SU-DHL-6 (cell line): ENCODE measurements at regions not wholly inside any gene's neighbourhood (a gene's known extent, or its start where the extent isn't known, plus 50 kb on each side); places are given as distances from the start of the nearest gene placed in this dataset.

Experiments used
- H2AFZ ChIP-seq: fragments of 200-600 bp; sonication (generic); 2 replicates; pipeline ENCODE4 v1.6.1; 2014; ENCODE audit warnings: low read depth, mild to moderate bottlenecking, moderate library complexity, mixed read lengths, antibody characterized with exemption, low read length; ENCODE audit not compliant: severe bottlenecking
- H3F3A ChIP-seq: fragments of 200-600 bp; shearing (Covaris generic); 2 replicates; pipeline ENCODE4 v1.6.0; 2016; ENCODE audit warnings: antibody characterized with exemption, mild to moderate bottlenecking; ENCODE audit not compliant: insufficient read depth
- H3K27ac ChIP-seq: fragments of 200-600 bp; sonication (generic); 2 replicates; pipeline ENCODE4 v1.5.1; 2016; ENCODE audit warnings: low read depth, mild to moderate bottlenecking, low read length, moderate library complexity, mixed read lengths
- H3K27me3 ChIP-seq: fragments of 200-600 bp; sonication (generic), shearing (Covaris generic); 2 replicates; pipeline ENCODE4 v1.6.0; 2014; ENCODE audit warnings: mild to moderate bottlenecking, low read length
- H3K36me3 ChIP-seq: fragments of 200-600 bp; sonication (generic); 2 replicates; pipeline ENCODE4 v1.6.1; 2014; ENCODE audit warnings: mild to moderate bottlenecking, low read length, mixed read lengths
- H3K4me2 ChIP-seq: fragments of 300-600, 200-600 bp; shearing (Covaris generic), sonication (generic); 2 replicates; pipeline ENCODE4 v1.6.0; 2014; ENCODE audit warnings: low read length, low read depth, mild to moderate bottlenecking; ENCODE audit not compliant: poor library complexity, severe bottlenecking
- H3K4me3 ChIP-seq: fragments of 200-600 bp; sonication (generic); 2 replicates; pipeline ENCODE4 v1.5.1; 2014; ENCODE audit warnings: antibody characterized with exemption, low read length, mild to moderate bottlenecking, mixed read lengths; ENCODE audit not compliant: insufficient read depth, poor library complexity, severe bottlenecking
- H3K79me2 ChIP-seq: fragments of 200-600 bp; sonication (generic); 2 replicates; pipeline ENCODE4 v1.6.1; 2014; ENCODE audit warnings: mild to moderate bottlenecking, low read length, moderate library complexity; ENCODE audit not compliant: insufficient read depth
- H3K9ac ChIP-seq: fragments of 200-600 bp; sonication (generic); 2 replicates; pipeline ENCODE4 v1.7.0; 2014; ENCODE audit warnings: mild to moderate bottlenecking, low read length
- H3K9me2 ChIP-seq: fragments of 200-600 bp; sonication (generic); replicated peaks from 2 replicates; pipeline ENCODE4 v1.6.1; 2014; ENCODE audit warnings: low read length; ENCODE audit not compliant: insufficient read depth
- H3K9me3 ChIP-seq: fragments of 200-600 bp; sonication (generic); 2 replicates; pipeline ENCODE4 v1.6.1; 2014; ENCODE audit warnings: low read length, mixed read lengths; ENCODE audit not compliant: insufficient read depth
- H4K20me1 ChIP-seq: fragments of 200-600 bp; sonication (generic); 2 replicates; pipeline ENCODE4 v1.6.1; 2014; ENCODE audit warnings: low read depth, mild to moderate bottlenecking, antibody characterized with exemption, low read length, moderate library complexity, mixed read lengths
- EZH2phosphoT487 ChIP-seq: fragments of 200-600 bp; sonication (generic), shearing (Covaris generic); conservative IDR thresholded peaks from 2 replicates; pipeline ENCODE4 v1.6.1; 2018; ENCODE audit warnings: mild to moderate bottlenecking, antibody characterized with exemption, low read length, moderate library complexity, mixed read lengths
- TF ChIP-seq, protein P1 (sequence below): fragments of 200-600 bp; sonication (generic); IDR thresholded peaks from one replicate; pipeline ENCODE4 v1.5.1; 2017; ENCODE audit warnings: antibody characterized with exemption, mild to moderate bottlenecking, low read length, moderate library complexity; ENCODE audit not compliant: insufficient read depth, poor library complexity, severe bottlenecking

DNA sequence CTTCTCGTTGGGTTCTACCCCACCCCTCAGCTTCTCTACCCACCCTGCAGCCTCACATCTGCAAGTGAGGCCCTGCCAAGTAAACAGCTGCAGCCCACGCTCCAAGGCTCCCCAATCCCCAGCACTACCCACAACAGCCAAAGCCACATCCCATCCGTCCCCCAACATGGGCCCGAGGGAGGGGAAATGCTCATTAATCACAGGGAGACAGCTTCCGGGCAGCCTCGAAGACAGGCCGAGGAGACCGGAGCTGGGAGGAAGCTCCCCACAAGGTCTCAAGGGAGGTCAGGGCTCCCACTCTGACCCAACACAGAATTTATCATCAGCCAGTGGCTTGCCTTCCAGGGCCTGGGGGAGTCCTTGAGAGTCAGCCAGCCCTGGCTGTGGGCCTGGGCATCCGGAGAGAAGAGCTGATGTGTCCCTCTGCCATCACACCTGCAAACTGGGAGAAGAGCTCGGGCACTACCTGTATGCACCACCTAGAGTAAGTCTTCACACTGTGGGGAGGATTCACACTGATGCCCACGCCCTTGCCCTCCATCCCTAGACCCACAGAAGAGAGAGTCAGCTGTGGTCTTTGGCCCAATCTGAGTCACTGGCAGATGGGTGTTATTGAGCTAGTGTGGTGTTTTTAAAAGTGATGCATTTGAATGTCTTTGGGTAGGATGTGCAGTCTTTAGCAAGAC, 115.5 kb upstream of the ZMIZ1 start:
- H3K9me3 ChIP-seq = no peaks in the 10 kb centered on the region
- H3K4me3 ChIP-seq = no peak overlapping the region
- TF ChIP-seq, protein P1, sequence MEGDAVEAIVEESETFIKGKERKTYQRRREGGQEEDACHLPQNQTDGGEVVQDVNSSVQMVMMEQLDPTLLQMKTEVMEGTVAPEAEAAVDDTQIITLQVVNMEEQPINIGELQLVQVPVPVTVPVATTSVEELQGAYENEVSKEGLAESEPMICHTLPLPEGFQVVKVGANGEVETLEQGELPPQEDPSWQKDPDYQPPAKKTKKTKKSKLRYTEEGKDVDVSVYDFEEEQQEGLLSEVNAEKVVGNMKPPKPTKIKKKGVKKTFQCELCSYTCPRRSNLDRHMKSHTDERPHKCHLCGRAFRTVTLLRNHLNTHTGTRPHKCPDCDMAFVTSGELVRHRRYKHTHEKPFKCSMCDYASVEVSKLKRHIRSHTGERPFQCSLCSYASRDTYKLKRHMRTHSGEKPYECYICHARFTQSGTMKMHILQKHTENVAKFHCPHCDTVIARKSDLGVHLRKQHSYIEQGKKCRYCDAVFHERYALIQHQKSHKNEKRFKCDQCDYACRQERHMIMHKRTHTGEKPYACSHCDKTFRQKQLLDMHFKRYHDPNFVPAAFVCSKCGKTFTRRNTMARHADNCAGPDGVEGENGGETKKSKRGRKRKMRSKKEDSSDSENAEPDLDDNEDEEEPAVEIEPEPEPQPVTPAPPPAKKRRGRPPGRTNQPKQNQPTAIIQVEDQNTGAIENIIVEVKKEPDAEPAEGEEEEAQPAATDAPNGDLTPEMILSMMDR = no peak
- TF ChIP-seq EZH2phosphoT487 = no peak
- no peak overlapping the region for H3K9ac ChIP-seq
- H2AFZ ChIP-seq = no peak overlapping the region
- no peak overlapping the region for H3K27ac ChIP-seq
- H3K4me2 ChIP-seq = no peak overlapping the region
- no peaks in the 10 kb centered on the region for H3K79me2 ChIP-seq
- H3F3A ChIP-seq = no peaks in the 10 kb centered on the region
- no peaks in the 10 kb centered on the region for H3K36me3 ChIP-seq
- no peaks in the 10 kb centered on the region for H4K20me1 ChIP-seq
- H3K9me2 ChIP-seq = no peaks in the 10 kb centered on the region
- no peaks in the 10 kb centered on the region for H3K27me3 ChIP-seq

DNA sequence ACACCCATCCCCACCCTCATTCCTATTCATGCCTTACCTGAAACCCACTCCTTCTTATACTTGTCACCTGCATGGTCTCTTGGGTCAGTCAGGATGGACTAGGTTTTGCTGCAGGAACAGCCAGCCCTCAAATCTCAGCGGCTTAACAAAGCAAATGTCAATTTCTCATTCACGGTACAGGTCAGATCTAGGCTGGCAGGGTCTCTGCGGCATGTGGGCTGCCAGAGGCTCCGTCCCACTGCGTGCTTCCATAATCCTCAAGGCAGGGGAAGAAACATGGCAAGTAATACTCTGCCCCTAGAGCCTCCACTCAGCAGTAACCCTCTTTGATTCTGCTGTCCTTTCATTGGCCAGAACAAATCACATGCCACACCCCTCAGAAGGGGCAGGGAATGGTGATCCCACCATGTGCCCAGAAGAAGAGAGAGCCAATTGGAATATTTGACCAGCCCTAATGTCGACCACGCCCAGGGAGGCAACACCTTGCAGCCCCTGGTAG, 114.9 kb upstream of the ZMIZ1 start:
- no peaks in the 10 kb centered on the region for H4K20me1 ChIP-seq
- no peaks in the 10 kb centered on the region for H3K36me3 ChIP-seq
- no peak overlapping the region for H2AFZ ChIP-seq
- H3F3A ChIP-seq = no peaks in the 10 kb centered on the region
- TF ChIP-seq, protein P1 = no peak
- no peak for TF ChIP-seq EZH2phosphoT487
- H3K27ac ChIP-seq = no peak overlapping the region
- H3K9me2 ChIP-seq = no peaks in the 10 kb centered on the region
- no peak overlapping the region for H3K9ac ChIP-seq
- no peaks in the 10 kb centered on the region for H3K9me3 ChIP-seq
- no peaks in the 10 kb centered on the region for H3K79me2 ChIP-seq
- H3K27me3 ChIP-seq = no peaks in the 10 kb centered on the region
- no peak overlapping the region for H3K4me2 ChIP-seq
- H3K4me3 ChIP-seq = no peak overlapping the region

DNA sequence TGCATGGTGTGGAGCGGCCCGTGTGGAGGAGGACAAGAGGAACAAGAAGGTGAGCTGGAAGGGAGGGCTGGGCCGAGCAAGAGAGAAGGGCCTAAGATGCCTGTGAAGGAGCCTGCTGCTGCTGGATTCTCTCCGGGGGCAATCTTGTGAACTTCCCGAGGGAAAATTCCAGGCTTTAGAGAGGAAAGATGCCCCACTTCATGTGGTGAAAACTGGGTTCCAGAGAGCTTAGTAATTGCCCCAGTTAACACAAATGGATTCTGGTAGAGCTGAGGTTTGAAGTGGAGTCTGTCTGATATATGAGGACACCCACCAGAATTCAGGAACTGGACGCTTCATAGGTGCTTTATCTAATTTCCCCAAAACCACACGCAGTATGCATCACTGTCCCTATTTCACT, 114.1 kb upstream of the ZMIZ1 start:
- Histone ChIP-seq H2AFZ (no peak overlapping the region), H3K36me3 (no peaks in the 10 kb centered on the region), H3K79me2 (no peaks in the 10 kb centered on the region), H3K9ac (no peak overlapping the region), H3K4me2 (no peak overlapping the region), H3K4me3 (no peak overlapping the region), H3K9me3 (no peaks in the 10 kb centered on the region), H3K9me2 (no peaks in the 10 kb centered on the region), H4K20me1 (no peaks in the 10 kb centered on the region), H3K27ac (no peak overlapping the region), H3F3A (no peaks in the 10 kb centered on the region), H3K27me3 (no peaks in the 10 kb centered on the region)
- TF ChIP-seq, protein P1 = no peak
- TF ChIP-seq EZH2phosphoT487 = no peak
